HG02610 (cell line): ENCODE measurements at regions not wholly inside any gene's neighbourhood (a gene's known extent, or its start where the extent isn't known, plus 50 kb on each side); places are given as distances from the start of the nearest gene placed in this dataset.
A peak's percentile ranks its signal among the peaks of the same experiment; 100 is the strongest.
"Not testable (repeated sequence)": the region's sequence is repeated elsewhere in the genome, so short reads cannot be mapped to it uniquely, and the experiment has no call there.

Experiments
- ATAC-seq: cut with Tn5 transposase; IDR thresholded peaks from one replicate; pipeline ENCODE4 v1.9.1; 2021; ENCODE audit warnings: mild to moderate bottlenecking, moderate library complexity; ENCODE audit not compliant: unreplicated experiment

DNA sequence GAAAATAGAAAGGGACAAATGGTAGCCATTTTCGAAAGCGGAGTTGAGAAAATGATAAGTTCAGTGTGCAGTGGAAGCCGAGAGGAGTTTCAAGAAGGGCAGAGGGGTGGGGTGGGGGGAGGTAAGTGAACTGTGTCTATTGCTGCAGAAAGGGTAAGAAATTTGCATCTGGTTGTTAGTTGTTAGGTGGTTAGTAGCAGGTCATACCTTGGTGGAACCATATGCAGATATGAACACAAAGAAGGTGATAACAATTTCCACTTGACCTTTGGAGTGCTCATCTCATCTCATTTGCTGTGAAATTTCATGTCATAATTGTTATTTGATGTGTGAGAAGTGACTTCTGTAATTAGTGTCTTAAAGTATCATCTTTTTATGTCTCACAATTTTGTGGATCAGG, 288.2 kb downstream of the QKI start:
- ATAC-seq: peak; percentile 46

DNA sequence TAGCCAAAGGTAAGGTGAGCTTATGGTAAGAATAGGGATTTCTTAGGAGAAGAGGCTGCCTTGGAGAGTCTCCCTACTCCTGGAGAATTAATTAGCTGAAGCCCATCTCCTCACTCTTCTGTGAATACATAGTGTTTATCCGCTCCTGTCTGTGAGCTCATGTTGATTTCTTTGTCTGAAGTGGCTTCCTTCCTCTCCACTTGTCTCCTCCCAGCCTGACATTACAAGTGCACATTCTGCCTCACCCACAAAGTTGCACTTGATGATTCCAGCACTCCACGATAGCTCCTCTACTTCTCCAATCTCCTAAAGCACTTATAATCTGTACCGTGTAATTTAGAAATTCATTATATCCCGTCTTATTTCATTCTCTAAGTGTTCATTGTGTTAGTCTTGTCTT, 287.2 kb downstream of the QKI start:
- no peak for ATAC-seq

DNA sequence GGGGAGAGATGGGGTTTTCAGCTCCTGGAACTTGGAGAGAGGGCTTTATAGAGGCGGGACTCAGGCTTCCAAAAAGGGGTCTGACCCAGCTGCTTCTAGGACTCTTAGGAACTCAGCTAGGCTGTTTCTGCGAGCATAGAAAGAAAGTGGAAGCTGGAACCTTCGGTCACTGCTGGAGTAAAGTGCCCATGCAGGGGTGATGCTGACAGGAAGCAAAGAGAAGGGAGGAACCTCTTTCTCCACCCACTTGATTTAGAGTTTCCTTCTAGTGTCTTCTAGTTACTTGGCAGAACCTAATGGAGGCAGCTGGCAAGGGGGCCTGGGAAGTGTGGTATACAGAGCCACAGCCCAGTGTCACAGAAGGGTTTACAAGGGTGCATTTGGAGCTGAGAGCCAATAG, 283.6 kb downstream of the QKI start:
- no peak for ATAC-seq

DNA sequence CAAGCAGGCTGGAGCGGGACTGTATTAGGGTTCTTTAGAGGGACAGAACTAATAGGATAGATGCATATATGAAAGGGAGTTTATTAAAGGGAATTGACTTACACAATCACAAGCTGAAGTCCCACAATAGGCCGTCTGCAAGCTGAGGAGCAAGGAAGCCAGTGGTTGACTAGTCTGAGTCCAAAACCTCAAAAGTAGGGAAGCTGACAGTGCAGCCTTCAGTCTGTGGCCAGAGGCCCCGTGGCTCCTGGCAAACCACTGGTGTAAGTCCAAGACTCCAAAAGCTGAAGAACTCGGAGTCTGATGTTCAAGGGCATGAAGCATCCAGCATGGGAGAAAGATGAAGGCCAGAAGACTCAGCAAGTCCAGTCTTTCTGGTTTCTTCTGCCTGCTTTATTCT, 281.8 kb downstream of the QKI start:
- not testable (repeated sequence) for ATAC-seq

DNA sequence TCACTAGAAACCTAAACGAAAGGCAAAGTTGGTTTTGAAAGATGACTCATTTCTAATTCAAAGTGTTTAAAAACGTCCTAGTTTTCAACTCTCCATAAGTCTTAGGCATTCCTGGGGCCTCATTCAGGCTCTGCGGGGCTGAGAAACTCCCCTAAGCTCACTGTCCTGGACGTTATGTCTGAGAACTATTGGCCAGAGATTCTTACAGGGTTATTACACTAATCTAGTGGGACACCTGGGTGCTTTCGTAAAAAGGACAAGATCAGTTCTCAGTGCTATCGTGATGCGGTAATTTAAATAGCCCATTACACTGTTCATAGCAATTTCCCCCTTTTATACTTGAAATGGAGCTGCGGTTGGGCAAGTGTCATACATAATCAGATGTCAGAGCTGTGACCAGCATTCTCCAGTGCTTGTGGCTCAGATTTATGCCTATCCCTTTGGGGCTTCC, 280.9 kb downstream of the QKI start:
- ATAC-seq: peak; percentile 44

DNA sequence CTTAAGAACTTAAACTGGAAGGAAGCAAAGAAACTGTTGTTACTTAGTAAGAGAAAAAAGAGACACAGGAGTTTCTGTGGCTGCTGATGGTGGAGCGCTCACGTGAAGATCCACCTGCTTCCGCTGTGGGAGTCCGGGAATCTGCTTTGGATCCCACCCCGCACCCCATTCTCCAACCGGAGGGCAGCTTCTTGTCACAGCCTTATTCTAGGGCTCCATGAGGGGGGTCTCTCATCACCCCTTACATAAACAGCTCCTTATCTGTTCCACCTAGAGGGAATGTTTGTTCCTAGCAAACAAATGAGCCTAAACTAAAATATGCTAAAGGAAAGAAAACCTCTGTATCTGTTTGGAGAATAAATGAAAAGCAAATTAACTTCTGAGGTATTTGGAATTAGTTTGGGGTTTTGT, 280.5 kb downstream of the QKI start:
- ATAC-seq: no peak

DNA sequence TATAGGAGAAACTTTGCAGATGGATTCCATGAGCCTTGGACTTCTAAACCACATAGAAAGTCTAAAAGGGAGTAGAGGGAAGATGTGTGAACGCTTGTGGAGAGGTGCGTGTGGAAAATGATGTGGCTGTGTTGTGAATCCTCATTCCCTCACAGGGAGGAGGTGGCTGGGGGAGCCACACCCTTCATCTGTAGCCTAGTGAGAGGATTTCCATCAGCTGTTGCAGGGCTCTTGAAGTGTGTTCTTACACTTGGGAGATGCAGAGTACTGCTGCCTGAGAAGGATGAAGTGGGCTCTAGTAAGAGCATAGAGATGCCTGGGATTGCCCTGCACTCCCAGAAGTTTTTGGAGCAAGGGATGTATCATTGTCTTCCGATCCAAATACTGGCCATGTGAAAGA, 279.6 kb downstream of the QKI start:
- ATAC-seq: no peak

DNA sequence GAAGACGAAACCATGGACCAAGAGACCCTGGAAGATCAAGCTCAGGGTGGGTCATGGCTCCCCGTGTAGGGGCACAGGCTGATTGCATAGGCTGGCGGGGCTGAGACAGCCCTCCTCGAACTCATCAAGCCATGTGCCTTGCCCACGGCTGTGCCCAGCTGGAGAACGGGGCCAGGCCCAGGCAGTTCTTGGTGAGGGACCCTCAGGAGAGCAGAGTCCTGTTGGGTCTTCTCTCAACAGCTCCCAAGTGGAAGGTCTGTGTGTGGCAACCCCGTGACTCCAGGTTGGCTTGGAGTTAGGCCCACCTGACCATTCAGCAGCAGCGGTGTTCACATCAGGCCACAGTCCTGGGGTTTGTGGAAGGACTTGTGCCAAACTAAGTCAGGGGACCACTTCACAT, 276.5 kb downstream of the QKI start:
- ATAC-seq: no peak

DNA sequence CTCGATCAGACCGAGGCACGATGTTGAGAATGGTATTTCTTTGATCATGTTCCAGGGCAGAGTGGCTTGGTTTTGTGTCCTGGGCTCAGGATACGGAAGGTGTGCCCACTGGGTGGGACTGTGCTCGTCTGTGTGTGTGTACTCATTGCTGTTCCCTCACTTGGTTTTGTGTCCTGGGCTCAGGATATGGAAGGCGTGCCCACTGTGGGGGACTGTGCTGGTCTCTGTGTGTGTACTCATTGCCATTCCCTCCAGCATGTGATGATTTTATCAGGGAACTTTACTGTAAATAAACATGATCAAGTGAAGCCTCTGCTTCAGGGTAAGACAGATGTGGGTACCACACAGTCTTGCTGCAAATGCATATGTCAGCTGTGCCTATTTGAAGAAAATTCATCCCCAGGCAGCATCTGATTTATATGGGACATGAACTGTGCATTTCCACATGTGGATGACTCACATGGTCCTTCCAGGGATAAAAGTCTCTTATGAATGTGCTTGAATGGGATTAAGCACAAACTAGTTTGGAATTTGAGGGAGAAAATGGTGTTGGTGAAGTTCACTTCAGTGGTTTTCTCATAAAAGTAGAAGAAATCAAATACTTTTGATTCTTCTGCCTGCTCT, 274.3 kb downstream of the QKI start:
- ATAC-seq: no peak

DNA sequence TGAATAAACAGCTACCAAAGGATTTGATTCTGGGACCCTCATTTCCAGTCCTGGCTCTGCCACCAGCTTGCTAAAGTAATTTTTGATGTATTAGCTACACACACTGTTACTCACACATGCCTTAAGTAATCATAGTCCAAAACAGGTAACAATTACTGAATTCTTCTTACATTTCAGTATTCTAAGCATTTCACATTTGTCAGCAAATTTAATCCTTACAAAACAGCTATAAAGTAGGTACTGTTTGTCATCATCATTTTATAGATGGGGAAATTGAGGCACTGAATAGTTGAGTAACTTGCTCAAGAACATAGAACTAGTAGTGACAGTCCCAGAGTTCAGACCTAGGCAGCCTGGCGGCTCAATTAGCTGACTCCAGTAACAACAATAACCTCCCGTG, 272.6 kb downstream of the QKI start:
- ATAC-seq: no peak

DNA sequence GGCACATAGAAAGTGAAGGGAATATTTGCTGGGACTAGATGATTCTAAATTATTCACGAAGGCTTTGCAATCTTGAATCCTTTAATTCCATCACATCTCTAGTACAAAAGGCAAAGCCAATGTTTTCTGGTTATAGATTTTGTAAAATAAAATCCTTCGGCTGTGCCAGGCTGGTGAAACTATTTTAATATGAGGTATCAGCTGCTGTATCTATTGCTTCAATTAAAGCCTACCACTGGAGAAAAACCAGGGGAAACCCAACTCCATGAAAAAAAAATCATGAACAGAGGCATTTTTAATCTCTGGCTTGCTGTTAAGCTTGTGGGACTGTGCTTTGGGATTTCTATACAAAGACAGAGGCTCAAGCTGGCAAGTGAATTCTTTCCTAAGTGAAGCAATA, 271.8 kb downstream of the QKI start:
- ATAC-seq: no peak

DNA sequence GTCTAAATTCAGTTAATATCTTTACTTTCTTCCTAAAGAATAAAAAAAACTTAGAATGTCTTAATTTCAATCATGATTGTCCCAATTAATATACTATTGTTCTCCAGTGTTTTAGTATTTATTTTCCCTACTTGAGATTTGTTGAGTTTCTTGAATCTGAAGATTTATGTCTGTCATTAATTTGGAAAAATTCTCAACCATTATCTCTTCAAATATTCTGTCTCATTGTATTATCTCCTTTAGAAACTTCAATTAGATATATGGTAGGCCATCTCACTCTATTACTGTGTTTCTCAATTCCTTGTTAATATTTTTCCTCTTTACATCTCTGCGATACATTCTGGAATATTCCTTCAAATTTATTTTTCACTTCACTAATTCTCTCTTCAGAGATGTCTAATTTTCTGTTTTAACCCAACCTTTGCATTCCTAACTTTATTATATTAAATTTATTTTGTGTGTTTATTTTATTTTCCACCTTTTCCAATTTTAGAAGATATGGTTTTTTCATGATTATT, 268.6 kb downstream of the QKI start:
- ATAC-seq: no peak

DNA sequence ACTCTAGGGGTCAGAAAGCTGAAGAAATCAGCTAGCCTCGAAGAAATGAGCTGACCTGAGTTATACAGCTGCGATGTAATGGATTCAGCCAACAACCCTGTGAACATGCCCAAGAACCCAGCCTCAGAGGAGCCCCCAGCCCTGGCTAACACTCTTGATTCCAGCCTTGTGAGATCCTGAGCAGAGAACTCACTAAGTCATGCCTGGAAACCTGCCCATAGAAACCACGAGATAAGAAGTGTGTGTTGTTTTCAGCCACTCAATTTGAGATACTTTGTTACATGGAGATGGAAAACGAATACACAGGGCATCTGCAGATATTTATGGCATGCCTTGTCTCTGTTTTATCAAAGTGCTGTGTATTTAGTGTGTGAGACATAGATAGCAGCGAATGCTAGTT, 265.2 kb downstream of the QKI start:
- ATAC-seq: no peak

DNA sequence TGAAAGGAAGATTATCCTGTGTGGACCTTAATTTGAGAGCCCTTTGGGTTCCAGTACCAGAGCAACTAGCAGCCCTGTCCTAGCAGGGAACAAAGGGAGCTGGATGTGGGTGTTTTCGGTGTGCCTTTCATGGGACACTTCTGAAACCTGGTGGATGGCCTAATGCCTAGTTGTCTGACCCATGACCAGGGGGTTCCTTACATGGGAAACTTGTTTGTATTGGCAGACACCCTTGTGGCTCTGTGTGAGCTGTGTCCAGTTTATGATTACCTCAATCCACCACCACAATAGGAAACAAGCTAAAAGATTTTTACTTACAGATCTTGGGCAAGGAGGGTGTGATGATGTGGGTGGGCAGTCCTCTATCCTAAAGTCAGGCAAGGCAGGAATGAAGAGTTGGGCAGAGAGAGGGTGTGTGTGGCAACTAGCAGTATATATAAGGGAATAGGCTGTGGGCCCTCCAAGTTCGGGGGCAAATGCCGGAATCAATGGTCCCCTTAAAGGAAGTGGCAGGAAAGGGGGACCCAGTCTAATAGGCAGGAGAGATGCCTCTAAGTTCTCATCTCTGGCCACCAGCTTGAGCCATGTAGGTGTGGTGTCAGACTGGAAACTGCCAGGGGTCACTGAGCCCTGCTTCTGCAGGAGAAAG, 264.6 kb downstream of the QKI start:
- ATAC-seq: no peak

DNA sequence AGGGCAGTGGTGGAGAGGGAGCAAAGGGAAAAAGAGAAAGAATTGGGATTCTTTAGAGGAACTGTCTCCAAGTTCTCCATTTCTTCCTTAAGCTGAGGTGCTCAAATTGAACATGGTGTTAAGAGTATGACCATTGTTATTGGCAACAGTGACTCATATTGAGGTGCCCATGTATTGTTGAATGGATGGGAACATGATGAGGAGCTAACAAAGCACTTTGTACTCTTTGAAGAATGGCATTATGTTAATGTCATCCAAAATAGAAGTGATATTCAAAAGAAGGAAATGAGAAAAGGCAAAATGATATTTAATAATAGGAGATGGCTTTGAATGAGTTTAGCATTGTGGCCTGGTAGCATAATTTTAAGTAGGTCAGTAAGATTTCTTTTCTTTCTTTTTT, 261.1 kb downstream of the QKI start:
- no peak for ATAC-seq

DNA sequence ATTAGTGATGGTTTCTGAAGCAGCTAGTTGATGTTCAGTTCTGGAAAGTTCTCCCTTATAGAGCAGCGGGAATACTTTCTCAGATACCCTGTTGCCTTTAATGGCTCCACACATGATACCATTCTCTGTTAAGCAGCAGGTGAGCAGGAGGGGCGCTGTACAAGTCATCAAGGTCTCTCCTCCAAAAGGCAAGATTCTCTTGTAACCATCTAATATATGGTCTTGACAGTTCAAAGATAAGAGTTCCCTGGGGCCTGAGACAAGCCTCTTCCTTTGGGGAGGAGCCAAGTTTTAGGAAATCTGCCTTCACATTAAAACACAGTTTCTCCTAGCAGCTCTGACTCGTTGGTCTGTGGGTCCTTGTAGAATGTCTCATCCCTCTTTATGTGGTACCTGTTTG, 258.2 kb downstream of the QKI start:
- ATAC-seq: no peak

DNA sequence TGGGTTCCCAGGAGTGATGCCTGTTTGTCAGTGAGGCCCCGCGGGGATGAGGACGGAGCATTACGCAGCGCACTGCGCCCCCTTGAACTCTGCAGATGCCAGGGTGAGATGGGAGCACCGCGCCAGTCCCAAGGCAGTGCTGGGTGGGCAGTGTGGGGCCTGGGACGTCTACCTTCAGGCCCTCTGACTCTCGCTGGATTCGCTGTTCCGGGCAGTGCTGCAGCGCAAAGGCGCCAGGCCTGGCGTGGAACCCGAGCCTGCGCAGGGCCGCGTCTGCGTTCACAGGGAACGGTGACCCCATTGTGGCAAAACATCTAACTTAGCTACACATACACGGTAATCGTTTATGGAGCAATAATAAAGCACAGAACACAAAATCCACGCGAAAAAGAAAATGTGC, 257.3 kb downstream of the QKI start:
- no peak for ATAC-seq

DNA sequence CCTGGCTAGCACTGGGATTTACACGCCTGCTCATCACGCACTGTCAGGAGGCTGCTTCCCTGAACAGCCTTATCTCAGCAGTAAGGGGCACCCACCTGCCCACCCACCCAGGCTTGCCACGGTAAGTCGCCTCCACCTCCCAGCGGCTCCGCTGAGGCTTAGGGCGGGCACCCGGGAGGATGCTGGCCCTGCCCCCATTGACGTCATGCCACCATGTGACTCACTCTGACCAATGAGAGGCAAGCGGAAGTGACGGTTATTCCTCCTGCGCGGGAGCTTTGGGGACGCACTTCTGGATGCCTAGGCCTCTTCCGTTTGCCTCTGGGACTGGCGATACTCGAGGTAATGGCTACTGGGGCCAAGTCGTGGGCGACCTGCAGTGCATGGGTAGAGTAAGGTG, 256.8 kb downstream of the QKI start:
- ATAC-seq: no peak

DNA sequence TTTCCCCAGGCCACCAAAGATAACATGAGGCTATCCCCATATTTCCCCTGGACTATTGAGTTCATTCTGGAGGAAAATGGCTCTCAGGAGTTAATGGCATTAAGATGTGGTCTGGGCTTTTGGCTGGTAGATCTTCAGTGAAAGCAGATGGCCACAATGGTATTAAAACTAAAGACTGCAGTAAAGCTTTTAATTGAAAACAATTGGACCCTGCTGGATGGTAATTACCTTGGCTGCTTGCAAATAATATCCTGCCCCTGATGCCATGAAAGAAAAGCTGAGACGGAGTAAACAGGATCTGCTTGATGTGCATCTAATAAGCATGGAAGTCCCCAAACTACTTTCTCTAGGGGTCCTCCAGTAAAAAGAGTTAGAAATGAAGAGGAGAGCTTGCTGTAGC, 255.8 kb downstream of the QKI start:
- no peak for ATAC-seq

DNA sequence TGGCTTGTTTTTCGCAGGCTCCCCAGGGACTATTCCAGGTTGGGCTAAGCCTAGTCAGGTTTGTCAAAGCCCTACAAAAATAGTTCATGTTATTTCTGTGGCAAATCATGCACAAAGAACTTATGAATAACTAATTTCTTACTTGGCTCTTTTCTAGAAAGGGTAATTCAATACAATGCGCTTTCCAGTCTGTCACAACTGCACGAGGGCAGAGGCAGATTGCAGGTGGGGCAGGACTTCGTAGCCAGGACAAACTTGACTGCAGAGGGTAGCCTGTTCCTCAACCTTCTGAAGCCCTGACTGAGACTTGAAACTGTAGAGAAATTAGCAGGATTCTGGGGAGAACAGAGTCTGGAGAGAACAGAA, 253.5 kb downstream of the QKI start:
- peak; percentile 47 for ATAC-seq

DNA sequence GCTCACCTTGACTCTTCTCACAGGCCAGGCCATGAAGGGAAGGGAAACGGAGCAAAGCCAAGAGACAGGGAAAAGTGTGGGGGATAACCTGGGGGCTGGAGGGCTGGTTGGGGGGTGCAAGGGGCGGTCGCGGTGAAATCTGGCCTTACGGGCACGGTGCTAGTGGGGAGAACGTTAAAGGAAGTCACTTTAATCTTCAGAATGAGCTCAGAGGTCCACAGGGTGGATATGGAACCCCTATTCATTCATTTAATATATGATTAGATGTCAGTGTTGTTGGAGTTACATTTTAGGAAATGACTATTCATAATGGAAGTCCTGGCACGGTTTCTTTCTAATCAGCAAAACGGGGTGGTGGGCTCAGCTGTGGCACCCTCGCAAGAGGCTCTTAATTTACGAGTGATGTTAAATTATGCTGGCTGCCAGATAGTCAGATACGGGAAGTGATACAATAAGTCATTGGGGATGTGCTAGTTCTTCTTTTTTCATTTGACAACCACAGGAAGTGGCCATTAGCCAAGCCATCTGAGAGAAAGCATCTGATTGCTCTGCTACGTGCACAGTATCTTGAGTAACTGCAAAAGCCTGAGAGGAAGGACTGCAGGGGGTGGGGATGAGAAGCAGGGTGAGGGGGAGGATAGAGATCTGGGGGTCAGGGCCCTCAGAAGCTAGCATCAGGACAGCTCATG, 253.0 kb downstream of the QKI start:
- peak; percentile 95 for ATAC-seq

DNA sequence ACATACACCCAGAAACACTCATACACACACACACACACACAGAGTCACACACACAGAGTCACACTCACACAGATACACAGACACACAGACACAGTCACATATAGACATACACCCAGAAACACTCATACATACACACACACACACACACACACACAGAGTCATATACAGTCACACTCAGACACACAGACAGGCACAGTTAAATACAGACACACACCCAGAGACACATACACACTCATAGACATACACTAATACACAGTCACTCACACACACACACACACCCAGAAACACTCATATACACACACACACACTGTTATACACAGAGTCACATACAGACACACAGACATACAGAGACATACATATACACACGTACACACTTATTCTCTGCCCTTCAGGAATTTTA, 250.9 kb downstream of the QKI start:
- no peak for ATAC-seq
